A673 (cell line): ENCODE measurements at regions not wholly inside any gene's neighbourhood (a gene's known extent, or its start where the extent isn't known, plus 50 kb on each side); places are given as distances from the start of the nearest gene placed in this dataset.

Experiments
- BruUV-seq: library from RNA; stranded (reverse); fragments of 400-500 nt; replicated peaks from 2 replicates; lab custom pipeline; 2021; lab: Mats Ljungman, UMichigan
- CTCF ChIA-PET: fragments of 300-600 bp; sonication (Branson Sonifier 250); formaldehyde crosslinking; loops from one replicate; lab custom pipeline; 2022; ENCODE audit warnings: antibody characterized with exemption; lab: Charles Lee
- POLR2A ChIA-PET: fragments of 300-600 bp; sonication (Branson Sonifier 250); formaldehyde crosslinking; loops from one replicate; lab custom pipeline; 2022; ENCODE audit warnings: antibody characterized with exemption; ENCODE audit not compliant: low non-redundant PET; lab: Charles Lee
- DNase-seq: peaks from one replicate; pipeline ENCODE4 v3.0.0-alpha.2; 2015; ENCODE audit warnings: low spot score
- H3K27ac ChIP-seq: fragments of 200-600 bp; sonication (generic); 2 replicates; pipeline ENCODE4 v1.5.1; 2016; ENCODE audit warnings: mixed run types, low read depth, mild to moderate bottlenecking, mixed read lengths, antibody characterized with exemption, low read length; ENCODE audit not compliant: poor library complexity, severe bottlenecking
- H3K27me3 ChIP-seq: fragments of 200-600 bp; sonication (generic); replicated peaks from 2 replicates; pipeline ENCODE4 v1.6.1; 2017; ENCODE audit warnings: mixed run types, low read depth, mild to moderate bottlenecking, mixed read lengths, antibody characterized with exemption, low read length; ENCODE audit not compliant: insufficient read depth, poor library complexity
- H3K36me3 ChIP-seq: fragments of 200-600 bp; sonication (generic); 2 replicates; pipeline ENCODE4 v1.6.1; 2016; ENCODE audit warnings: mixed run types, mild to moderate bottlenecking, mixed read lengths, antibody characterized with exemption, low read length; ENCODE audit not compliant: insufficient read depth, poor library complexity, severe bottlenecking
- H3K4me1 ChIP-seq: fragments of 200-600 bp; sonication (generic); 2 replicates; pipeline ENCODE4 v1.6.1; 2017; ENCODE audit warnings: mixed run types, mild to moderate bottlenecking, mixed read lengths, antibody characterized with exemption, low read length; ENCODE audit not compliant: insufficient read depth, poor library complexity, severe bottlenecking
- H3K4me3 ChIP-seq: fragments of 200-600 bp; sonication (generic); 2 replicates; pipeline ENCODE4 v1.5.1; 2016; ENCODE audit warnings: low read depth, mixed run types, mild to moderate bottlenecking, mixed read lengths, low read length; ENCODE audit not compliant: poor library complexity, severe bottlenecking
- H3K9me3 ChIP-seq: fragments of 200-600 bp; sonication (generic); 2 replicates; pipeline ENCODE4 v1.6.1; 2016; ENCODE audit warnings: mixed run types, low read depth, mild to moderate bottlenecking, mixed read lengths, antibody characterized with exemption, low read length; ENCODE audit not compliant: poor library complexity, severe bottlenecking
- EZH2 ChIP-seq: fragments of 200-600 bp; sonication (generic); IDR thresholded peaks from 2 replicates; pipeline ENCODE4 v1.6.1; 2017; ENCODE audit warnings: borderline replicate concordance, low read depth, mild to moderate bottlenecking, mixed read lengths, antibody characterized with exemption, low read length; ENCODE audit not compliant: poor library complexity, severe bottlenecking
- intact Hi-C: fragments of 100-400 bp; cut with micrococcal nuclease; formaldehyde crosslinking; loops from one replicate; pipeline ENCODE4 v1.10.0; 2022; ENCODE audit not compliant: unreplicated experiment
- TF ChIP-seq, protein P1 (sequence below): fragments of 300-800, 200-600 bp; sonication (generic); conservative IDR thresholded peaks from 2 replicates; pipeline ENCODE4 v1.5.1; 2017; ENCODE audit warnings: low read depth, mild to moderate bottlenecking, antibody characterized with exemption, low read length, moderate library complexity, mixed read lengths

- ChIA-PET POLR2A (no interaction called here), CTCF (no interaction called here)
- TF ChIP-seq EZH2 = no peak
- TF ChIP-seq, protein P1, sequence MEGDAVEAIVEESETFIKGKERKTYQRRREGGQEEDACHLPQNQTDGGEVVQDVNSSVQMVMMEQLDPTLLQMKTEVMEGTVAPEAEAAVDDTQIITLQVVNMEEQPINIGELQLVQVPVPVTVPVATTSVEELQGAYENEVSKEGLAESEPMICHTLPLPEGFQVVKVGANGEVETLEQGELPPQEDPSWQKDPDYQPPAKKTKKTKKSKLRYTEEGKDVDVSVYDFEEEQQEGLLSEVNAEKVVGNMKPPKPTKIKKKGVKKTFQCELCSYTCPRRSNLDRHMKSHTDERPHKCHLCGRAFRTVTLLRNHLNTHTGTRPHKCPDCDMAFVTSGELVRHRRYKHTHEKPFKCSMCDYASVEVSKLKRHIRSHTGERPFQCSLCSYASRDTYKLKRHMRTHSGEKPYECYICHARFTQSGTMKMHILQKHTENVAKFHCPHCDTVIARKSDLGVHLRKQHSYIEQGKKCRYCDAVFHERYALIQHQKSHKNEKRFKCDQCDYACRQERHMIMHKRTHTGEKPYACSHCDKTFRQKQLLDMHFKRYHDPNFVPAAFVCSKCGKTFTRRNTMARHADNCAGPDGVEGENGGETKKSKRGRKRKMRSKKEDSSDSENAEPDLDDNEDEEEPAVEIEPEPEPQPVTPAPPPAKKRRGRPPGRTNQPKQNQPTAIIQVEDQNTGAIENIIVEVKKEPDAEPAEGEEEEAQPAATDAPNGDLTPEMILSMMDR = no peak
- H3K9me3 ChIP-seq = no peaks in the 10 kb centered on the region
- H3K4me3 ChIP-seq = no peak overlapping the region
- no peaks in the 10 kb centered on the region for H3K36me3 ChIP-seq
- no peaks in the 10 kb centered on the region for H3K4me1 ChIP-seq
- intact Hi-C loops = loop anchor here (5.0 to 10.0 kb wide), 3 partner anchors 117 to 344 kb away; no protein-coding TSS in a partner anchor
- BruUV-seq = no TSS peak
- H3K27ac ChIP-seq = no peak overlapping the region
- H3K27me3 ChIP-seq = no peaks in the 10 kb centered on the region
- no peak for DNase-seq
Observed at GRCh38 chr3:44111482-44111881, 130.2 kb upstream of the TOPAZ1 start.

DNA sequence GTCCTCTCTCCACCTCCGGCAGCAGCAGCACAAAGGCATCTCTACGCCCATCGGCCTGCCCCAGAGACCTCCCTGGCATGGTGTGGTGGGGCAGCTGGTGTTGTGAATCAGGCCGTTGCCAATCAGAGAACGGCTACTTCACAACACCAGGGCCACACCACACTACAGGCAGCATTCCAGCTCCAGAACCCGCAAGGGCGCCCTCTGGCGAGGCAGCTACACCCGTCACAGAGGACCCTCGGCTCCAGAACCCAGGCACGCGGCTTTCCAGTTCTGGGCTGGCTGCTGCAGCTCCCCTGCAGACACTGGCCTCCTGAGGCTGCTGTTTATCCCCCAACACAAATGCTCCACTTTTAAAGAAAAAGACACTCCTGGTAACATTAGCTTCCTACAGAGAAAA is 127.5 kb upstream of the TOPAZ1 start:
- BruUV-seq = no TSS peak
- Histone ChIP-seq H3K4me3 (no peak overlapping the region), H3K27me3 (no peaks in the 10 kb centered on the region), H3K36me3 (no peaks in the 10 kb centered on the region), H3K27ac (no peak overlapping the region), H3K9me3 (no peaks in the 10 kb centered on the region), H3K4me1 (no peaks in the 10 kb centered on the region)
- intact Hi-C loops = loop anchor here (5.0 to 10.0 kb wide), 3 partner anchors 119 to 347 kb away; no protein-coding TSS in a partner anchor
- TF ChIP-seq, protein P1 = peak; percentile 61
- TF ChIP-seq EZH2 = no peak
- DNase-seq = peak; percentile 54
- CTCF ChIA-PET = interaction anchor here (0.5 kb wide), 1 partner anchor 220 kb away, joined by 11 read pairs; no protein-coding TSS in a partner anchor
- POLR2A ChIA-PET = no interaction called here

- Histone ChIP-seq H3K9me3 (no peaks in the 10 kb centered on the region), H3K4me1 (no peaks in the 10 kb centered on the region), H3K27me3 (no peaks in the 10 kb centered on the region), H3K4me3 (no peak overlapping the region), H3K27ac (no peak overlapping the region), H3K36me3 (no peaks in the 10 kb centered on the region)
- intact Hi-C loops = loop anchor here (10.0 kb wide), 2 partner anchors 122 to 262 kb away; no protein-coding TSS in a partner anchor
- CTCF ChIA-PET = no interaction called here
- DNase-seq = no peak
- TF ChIP-seq EZH2 = no peak
- TF ChIP-seq, protein P1 = no peak
- BruUV-seq = no TSS peak
- POLR2A ChIA-PET = no interaction called here
Observed at GRCh38 chr3:44117239-44117638, 124.4 kb upstream of the TOPAZ1 start.
